ENCODE measurements at regions not wholly inside any gene's neighbourhood (a gene's known extent, or its start where the extent isn't known, plus 50 kb on each side); places are given as distances from the start of the nearest gene placed in this dataset.

- Histone ChIP-seq H2AFZ (ENCODE audit: low read length) (no peak overlapping the region), H3K4me2 (ENCODE audit: low read length) (no peak overlapping the region), H3K79me2 (ENCODE audit: insufficient read depth, low read depth, low read length) (no peaks in the 10 kb centered on the region), H3K36me3 (ENCODE audit: insufficient read depth, low read length) (no peaks in the 10 kb centered on the region), H3K9me2 (ENCODE audit: insufficient read depth, low read length) (no peaks in the 10 kb centered on the region), H4K20me1 (ENCODE audit: insufficient read depth, low read length) (no peaks in the 10 kb centered on the region), H3K4me1 (ENCODE audit: insufficient read depth, low read length, poor library complexity, severe bottlenecking) (no peaks in the 10 kb centered on the region), H3K9me3 (ENCODE audit: low read length) (no peaks in the 10 kb centered on the region; the same call in 1 of the 2 replicates), H3K4me3 (ENCODE audit: low read depth, low read length, poor library complexity, severe bottlenecking) (no peak overlapping the region), H3K27ac (ENCODE audit: low read depth, low read length, poor library complexity, severe bottlenecking) (no peak overlapping the region)
- no peak for DNase-seq (ENCODE audit: low spot score)
- no peak for TF ChIP-seq EZH2phosphoT487 (IDR thresholded peaks at IDR 0.05; ENCODE audit: borderline replicate concordance, low read depth, low read length)
- TF ChIP-seq, protein P1, sequence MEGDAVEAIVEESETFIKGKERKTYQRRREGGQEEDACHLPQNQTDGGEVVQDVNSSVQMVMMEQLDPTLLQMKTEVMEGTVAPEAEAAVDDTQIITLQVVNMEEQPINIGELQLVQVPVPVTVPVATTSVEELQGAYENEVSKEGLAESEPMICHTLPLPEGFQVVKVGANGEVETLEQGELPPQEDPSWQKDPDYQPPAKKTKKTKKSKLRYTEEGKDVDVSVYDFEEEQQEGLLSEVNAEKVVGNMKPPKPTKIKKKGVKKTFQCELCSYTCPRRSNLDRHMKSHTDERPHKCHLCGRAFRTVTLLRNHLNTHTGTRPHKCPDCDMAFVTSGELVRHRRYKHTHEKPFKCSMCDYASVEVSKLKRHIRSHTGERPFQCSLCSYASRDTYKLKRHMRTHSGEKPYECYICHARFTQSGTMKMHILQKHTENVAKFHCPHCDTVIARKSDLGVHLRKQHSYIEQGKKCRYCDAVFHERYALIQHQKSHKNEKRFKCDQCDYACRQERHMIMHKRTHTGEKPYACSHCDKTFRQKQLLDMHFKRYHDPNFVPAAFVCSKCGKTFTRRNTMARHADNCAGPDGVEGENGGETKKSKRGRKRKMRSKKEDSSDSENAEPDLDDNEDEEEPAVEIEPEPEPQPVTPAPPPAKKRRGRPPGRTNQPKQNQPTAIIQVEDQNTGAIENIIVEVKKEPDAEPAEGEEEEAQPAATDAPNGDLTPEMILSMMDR (conservative IDR thresholded peaks at IDR 0.05; ENCODE audit: low read length): no peak
- ChIA-PET CTCF (ENCODE audit: unreplicated experiment) (no interaction called here), POLR2A (interaction anchor here (0.6 kb wide), 1 partner anchor 1119 kb away, joined by 3 read pairs; no protein-coding TSS in a partner anchor)
- intact Hi-C loops (cut with micrococcal nuclease; ENCODE audit: unreplicated experiment): no loop called here
- no TSS peak for BruUV-seq (replicated peaks)
Observed at GRCh38 chr14:60573943-60574495, 65.1 kb downstream of the SIX6 start.

DNA sequence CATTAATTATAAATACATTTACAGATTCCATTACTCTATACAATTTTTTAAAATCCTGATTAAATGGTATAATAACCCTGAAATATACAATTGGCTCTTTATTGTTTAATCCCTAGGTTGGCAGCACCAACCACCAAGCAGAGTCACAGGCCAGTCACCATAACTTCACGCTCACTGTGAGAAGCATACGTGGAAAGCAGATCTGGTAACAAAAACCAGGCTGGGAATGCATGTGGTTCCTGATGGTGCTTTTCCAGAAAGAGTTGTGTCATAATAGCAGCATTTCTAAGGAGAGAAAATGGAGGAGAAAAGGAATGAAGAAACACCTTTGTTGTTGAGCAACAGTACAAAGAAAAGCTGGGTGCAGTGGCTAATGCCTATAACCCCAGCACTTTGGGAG, 66.1 kb downstream of the SIX6 start:
- no peaks in the 10 kb centered on the region for H3K9me2 ChIP-seq (ENCODE audit: insufficient read depth, low read length)
- H3K36me3 ChIP-seq (ENCODE audit: insufficient read depth, low read length): no peaks in the 10 kb centered on the region
- no peak overlapping the region for H2AFZ ChIP-seq (ENCODE audit: low read length)
- H4K20me1 ChIP-seq (ENCODE audit: insufficient read depth, low read length): no peaks in the 10 kb centered on the region
- H3K27ac ChIP-seq (ENCODE audit: low read depth, low read length, poor library complexity, severe bottlenecking): no peak overlapping the region
- DNase-seq (ENCODE audit: low spot score): no peak
- no peak overlapping the region for H3K4me2 ChIP-seq (ENCODE audit: low read length)
- intact Hi-C loops (cut with micrococcal nuclease; ENCODE audit: unreplicated experiment): no loop called here
- H3K4me3 ChIP-seq (ENCODE audit: low read depth, low read length, poor library complexity, severe bottlenecking): no peak overlapping the region
- H3K9me3 ChIP-seq (ENCODE audit: low read length): no peaks in the 10 kb centered on the region; the same call in 1 of the 2 replicates
- POLR2A ChIA-PET: interaction anchor here (0.6 to 0.9 kb wide), 2 partner anchors 508 to 1120 kb away, joined by 3 to 4 read pairs; no protein-coding TSS in a partner anchor
- no TSS peak for BruUV-seq (replicated peaks)
- H3K79me2 ChIP-seq (ENCODE audit: insufficient read depth, low read depth, low read length): no peaks in the 10 kb centered on the region
- TF ChIP-seq, protein P1 (conservative IDR thresholded peaks at IDR 0.05; ENCODE audit: low read length): no peak
- no peak for TF ChIP-seq EZH2phosphoT487 (IDR thresholded peaks at IDR 0.05; ENCODE audit: borderline replicate concordance, low read depth, low read length)
- CTCF ChIA-PET (ENCODE audit: unreplicated experiment): no interaction called here
- H3K4me1 ChIP-seq (ENCODE audit: insufficient read depth, low read length, poor library complexity, severe bottlenecking): no peaks in the 10 kb centered on the region

DNA sequence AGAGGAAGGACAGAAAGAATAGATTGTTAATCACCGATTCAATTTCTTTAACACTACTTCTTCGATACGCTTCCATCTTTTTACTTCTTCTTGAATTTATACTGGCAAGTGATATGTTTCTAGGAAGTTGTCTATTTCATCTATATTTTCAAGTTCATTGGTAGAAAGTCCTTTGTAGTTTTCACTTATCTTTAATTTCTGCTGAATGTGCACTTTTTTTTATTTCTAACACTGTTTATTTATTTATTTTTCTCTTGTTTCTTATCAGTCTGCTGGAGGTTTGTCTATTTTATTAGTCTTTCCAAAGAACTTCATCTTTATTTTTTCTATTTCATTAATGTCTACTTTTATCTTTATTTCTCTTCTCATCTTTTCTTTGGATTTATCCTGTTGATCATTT, 63.6 kb downstream of the SIX1 start:
- no TSS peak for BruUV-seq (replicated peaks)
- no peaks in the 10 kb centered on the region for H3K4me1 ChIP-seq (ENCODE audit: insufficient read depth, low read length, poor library complexity, severe bottlenecking)

More for the DNA sequence above, 63.6 kb downstream of the SIX1 start:
- H3K27ac ChIP-seq (ENCODE audit: low read depth, low read length, poor library complexity, severe bottlenecking): no peak overlapping the region
- no peaks in the 10 kb centered on the region for H4K20me1 ChIP-seq (ENCODE audit: insufficient read depth, low read length)
- DNase-seq (ENCODE audit: low spot score): no peak
- no peak overlapping the region for H2AFZ ChIP-seq (ENCODE audit: low read length)
- H3K9me2 ChIP-seq (ENCODE audit: insufficient read depth, low read length): no peaks in the 10 kb centered on the region
- ChIA-PET CTCF (ENCODE audit: unreplicated experiment) (no interaction called here), POLR2A (no interaction called here)
- H3K79me2 ChIP-seq (ENCODE audit: insufficient read depth, low read depth, low read length): no peaks in the 10 kb centered on the region
- intact Hi-C loops (cut with micrococcal nuclease; ENCODE audit: unreplicated experiment): no loop called here
- H3K4me3 ChIP-seq (ENCODE audit: low read depth, low read length, poor library complexity, severe bottlenecking): no peak overlapping the region
- no peak overlapping the region for H3K4me2 ChIP-seq (ENCODE audit: low read length)
- H3K9me3 ChIP-seq (ENCODE audit: low read length): no peaks in the 10 kb centered on the region
- no peaks in the 10 kb centered on the region for H3K36me3 ChIP-seq (ENCODE audit: insufficient read depth, low read length)
- TF ChIP-seq, protein P1 (conservative IDR thresholded peaks at IDR 0.05; ENCODE audit: low read length): no peak
- no peak for TF ChIP-seq EZH2phosphoT487 (IDR thresholded peaks at IDR 0.05; ENCODE audit: borderline replicate concordance, low read depth, low read length)
